Activated naive CD8-positive, alpha-beta T cell treated with anti-CD3 and anti-CD28 coated beads for 36 hours (primary cell): ENCODE measurements at regions not wholly inside any gene's neighbourhood (a gene's known extent, or its start where the extent isn't known, plus 50 kb on each side); places are given as distances from the start of the nearest gene placed in this dataset.
"Not testable (repeated sequence)": the region's sequence is repeated elsewhere in the genome, so short reads cannot be mapped to it uniquely, and the experiment has no call there.

Experiments
- DNase-seq: peaks from one replicate; pipeline ENCODE4 v3.0.0; 2021
- H3K27ac Mint-ChIP-seq: one replicate; pipeline ENCODE4 v1.8.0; 2022; ENCODE audit warnings: mild to moderate bottlenecking, moderate library complexity, mixed read lengths
- H3K27me3 Mint-ChIP-seq: one replicate; pipeline ENCODE4 v1.8.0; 2022; ENCODE audit warnings: mild to moderate bottlenecking, mixed read lengths
- H3K36me3 Mint-ChIP-seq: one replicate; pipeline ENCODE4 v1.8.0; 2021; ENCODE audit warnings: mild to moderate bottlenecking, mixed read lengths
- H3K4me1 Mint-ChIP-seq: one replicate; pipeline ENCODE4 v1.8.0; 2021; ENCODE audit warnings: mixed read lengths
- H3K4me3 Mint-ChIP-seq: one replicate; pipeline ENCODE4 v1.8.0; 2022; ENCODE audit warnings: mild to moderate bottlenecking, moderate library complexity, mixed read lengths
- H3K9me3 Mint-ChIP-seq: one replicate; pipeline ENCODE4 v1.8.0; 2022; ENCODE audit warnings: mixed read lengths

DNA sequence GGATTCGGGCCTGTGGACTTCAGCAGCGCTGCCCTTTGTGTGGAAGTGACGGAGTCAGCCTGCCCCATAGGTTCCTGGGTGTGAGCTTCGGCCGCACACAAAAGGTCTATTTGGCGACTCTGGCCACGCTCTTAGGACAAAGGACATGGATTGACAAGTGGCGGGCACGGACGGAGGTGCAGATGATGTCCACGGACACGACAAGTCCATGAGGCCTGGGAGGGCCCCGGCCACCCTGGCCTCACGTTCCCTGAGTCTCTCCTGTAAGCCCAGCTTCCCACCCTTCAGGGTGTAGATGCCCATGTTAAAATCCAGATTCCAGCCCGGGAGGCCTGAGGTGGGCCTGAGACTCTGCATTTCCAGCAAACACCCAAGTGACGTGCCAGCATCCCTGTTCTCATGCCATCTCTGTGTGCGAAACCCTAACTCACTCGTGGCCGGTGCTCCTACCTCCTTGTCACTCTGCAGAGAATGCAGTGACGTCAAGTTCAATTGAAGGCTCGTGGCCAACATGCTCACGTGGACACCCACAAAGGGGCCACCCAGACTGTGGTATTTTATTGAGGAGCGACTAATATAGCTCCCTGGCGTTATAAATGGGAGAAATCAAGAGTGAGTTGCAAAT lies 111.7 kb downstream of the RTP5 start:
- DNase-seq: no peak
- Mint-ChIP-seq H3K36me3 (peaks cover 15% of the 10 kb centered on the region), H3K27ac (no peak overlapping the region), H3K27me3 (no peaks in the 10 kb centered on the region), H3K4me1 (peaks cover 8% of the 10 kb centered on the region), H3K9me3 (peaks cover 2% of the 10 kb centered on the region), H3K4me3 (no peak overlapping the region)

DNA sequence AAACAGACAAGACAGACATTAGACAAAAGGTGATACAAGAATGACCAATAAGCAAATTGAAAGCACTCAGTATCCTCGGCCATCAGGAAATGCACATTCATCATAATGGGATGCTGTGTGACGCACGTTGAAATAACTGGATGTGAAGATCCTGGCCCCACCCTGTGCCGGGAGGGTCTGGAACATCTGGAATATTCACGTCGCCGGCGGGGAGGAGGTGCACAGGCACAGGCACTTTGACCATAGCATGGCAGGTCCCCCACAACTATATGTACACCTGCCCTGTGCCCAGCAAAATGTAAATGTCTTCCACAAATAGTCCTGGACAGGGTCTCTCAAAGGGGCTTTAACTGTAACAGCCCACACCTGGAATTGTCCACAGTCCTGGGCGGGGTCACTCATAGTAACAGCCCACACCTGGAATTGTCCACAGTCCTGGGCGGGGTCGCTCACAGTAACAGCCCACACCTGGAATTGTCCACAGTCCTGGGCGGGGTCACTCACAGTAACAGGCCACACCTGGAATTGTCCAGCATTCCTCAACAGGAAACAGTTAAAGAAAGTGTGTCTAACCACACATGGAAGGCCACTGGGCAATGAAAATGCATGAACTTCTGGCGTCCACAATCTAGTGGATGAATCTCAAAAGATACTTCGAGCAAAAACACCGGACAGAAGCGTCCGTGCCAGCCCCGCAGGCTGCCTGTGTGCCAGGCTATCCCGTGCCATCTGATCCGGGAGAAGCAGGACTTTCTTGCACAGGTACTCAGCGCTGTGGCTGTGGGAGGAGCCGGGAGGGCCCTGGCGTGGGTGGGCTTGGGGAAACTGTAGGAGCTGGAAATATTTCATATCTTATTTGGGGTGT lies 113.4 kb downstream of the RTP5 start:
- Mint-ChIP-seq H3K27me3 (no peaks in the 10 kb centered on the region), H3K27ac (no peak overlapping the region), H3K9me3 (peaks cover 3% of the 10 kb centered on the region), H3K36me3 (peaks cover 8% of the 10 kb centered on the region), H3K4me1 (peaks cover 8% of the 10 kb centered on the region), H3K4me3 (no peak overlapping the region)
- no peak for DNase-seq

DNA sequence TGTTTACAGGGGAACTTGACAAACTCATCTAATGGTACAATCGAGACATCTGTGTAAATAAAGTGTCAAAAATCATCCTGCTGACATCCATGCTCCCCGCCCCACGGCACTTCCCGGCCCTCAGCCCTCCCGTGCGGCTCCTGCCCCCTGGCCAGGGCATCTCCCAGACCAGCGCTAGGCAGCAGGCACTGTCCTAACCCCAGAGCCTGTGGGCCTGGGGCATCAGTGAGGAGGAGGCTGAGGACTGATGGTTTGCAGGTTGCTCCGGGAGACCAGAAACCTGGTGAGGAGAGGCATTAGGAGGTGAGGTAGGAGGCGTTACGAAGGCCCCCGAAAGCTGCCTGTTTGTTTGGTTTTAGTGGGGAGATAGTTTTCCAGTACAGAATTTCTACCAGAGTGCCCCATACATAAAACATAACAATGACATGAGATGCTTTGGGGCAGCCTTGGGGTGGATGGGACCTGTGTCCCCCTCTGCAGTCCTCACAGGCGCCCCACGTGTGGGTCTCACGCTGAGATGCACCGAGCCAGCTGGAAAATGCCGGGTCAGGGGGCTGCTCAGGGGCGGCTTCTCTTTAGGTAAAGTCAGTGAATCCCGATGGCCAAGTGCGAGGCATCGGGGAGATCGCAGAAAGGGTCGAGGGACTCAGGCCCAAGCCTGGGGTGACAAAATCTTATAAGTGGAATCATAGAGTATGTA lies 114.2 kb downstream of the RTP5 start:
- peaks cover 8% of the 10 kb centered on the region for H3K4me1 Mint-ChIP-seq
- no peaks in the 10 kb centered on the region for H3K27me3 Mint-ChIP-seq
- H3K4me3 Mint-ChIP-seq: no peak overlapping the region
- no peak overlapping the region for H3K27ac Mint-ChIP-seq
- H3K9me3 Mint-ChIP-seq: peaks cover 3% of the 10 kb centered on the region
- DNase-seq: no peak
- peaks cover 3% of the 10 kb centered on the region for H3K36me3 Mint-ChIP-seq

DNA sequence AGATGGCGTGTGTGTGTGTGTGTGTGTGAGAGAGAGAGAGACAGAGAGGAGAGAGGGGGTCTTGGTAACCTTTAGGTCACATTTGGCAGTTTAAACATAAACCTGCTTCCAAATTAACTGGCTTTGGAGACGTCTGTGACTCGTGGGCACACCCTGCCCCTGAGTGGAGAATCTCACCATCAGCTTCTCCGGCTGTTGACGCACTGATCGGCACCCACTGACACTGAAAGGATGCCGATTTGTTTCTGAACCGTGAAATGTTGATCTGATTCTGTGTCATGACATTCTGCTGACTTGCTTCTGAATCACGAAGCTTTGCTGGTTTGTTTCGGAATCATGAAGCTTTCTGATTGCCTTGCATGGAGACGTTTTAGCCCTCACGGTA lies 114.7 kb downstream of the RTP5 start:
- Mint-ChIP-seq H3K4me1 (peaks cover 8% of the 10 kb centered on the region), H3K4me3 (no peak overlapping the region), H3K9me3 (peaks cover 3% of the 10 kb centered on the region), H3K27ac (no peak overlapping the region), H3K27me3 (no peaks in the 10 kb centered on the region), H3K36me3 (no peaks in the 10 kb centered on the region)
- no peak for DNase-seq

DNA sequence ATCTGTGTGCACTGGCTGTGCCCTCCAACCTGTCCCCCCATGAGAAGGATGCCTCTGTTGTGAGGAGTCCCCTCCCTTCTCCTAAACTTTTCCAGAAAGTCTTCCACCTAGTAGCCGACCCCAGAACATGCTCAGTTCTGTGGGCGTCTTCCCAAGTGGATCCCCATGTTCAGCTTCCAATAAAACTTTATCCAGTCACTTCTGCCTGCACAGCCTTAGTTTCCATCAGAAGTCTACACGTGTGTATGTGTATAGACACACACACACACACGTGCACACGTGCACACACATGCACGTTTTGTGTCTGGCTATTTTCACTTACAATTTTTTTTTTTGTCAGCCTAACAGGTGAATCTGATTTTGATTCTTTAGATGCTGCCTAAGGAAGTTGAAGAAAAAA lies 115.1 kb downstream of the RTP5 start:
- peaks cover 3% of the 10 kb centered on the region for H3K9me3 Mint-ChIP-seq
- no peaks in the 10 kb centered on the region for H3K36me3 Mint-ChIP-seq
- no peak overlapping the region for H3K4me3 Mint-ChIP-seq
- H3K27ac Mint-ChIP-seq: no peak overlapping the region
- H3K27me3 Mint-ChIP-seq: no peaks in the 10 kb centered on the region
- DNase-seq: no peak
- H3K4me1 Mint-ChIP-seq: peaks cover 8% of the 10 kb centered on the region

DNA sequence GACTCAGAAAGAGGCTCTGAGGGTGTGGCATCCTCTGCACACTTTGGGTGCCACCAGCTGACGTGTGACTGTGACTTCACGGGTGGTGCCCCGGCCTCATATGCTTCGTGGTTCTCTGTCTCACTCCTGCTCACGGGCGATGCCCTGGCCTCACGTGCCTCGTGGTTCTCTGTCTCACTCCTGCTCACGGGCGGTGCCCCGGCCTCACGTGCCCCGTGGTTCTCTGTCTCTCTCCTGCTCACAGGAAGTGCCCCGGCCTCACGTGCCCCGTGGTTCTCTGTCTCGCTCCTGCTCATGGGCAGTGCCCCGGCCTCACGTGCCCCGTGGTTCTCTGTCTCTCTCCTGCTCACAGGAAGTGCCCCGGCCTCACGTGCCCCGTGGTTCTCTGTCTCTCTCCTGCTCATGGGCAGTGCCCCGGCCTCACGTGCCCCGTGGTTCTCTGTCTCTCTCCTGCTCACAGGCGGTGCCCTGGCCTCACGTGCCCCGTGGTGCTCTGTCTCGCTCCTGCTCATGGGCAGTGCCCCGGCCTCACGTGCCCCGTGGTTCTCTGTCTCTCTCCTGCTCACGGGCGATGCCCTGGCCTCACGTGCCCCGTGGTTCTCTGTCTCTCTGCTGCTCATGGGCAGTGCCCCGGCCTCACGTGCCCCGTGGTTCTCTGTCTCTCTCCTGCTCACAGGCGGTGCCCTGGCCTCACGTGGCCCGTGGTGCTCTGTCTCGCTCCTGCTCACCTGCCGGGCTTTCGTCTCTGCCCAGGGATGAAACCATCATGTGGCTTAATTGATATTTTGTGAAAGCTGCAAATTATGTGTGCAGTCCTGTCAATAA lies 115.8 kb downstream of the RTP5 start:
- not testable (repeated sequence) for H3K36me3 Mint-ChIP-seq, H3K4me1 Mint-ChIP-seq, H3K4me3 Mint-ChIP-seq, H3K27me3 Mint-ChIP-seq, DNase-seq, H3K9me3 Mint-ChIP-seq, H3K27ac Mint-ChIP-seq

DNA sequence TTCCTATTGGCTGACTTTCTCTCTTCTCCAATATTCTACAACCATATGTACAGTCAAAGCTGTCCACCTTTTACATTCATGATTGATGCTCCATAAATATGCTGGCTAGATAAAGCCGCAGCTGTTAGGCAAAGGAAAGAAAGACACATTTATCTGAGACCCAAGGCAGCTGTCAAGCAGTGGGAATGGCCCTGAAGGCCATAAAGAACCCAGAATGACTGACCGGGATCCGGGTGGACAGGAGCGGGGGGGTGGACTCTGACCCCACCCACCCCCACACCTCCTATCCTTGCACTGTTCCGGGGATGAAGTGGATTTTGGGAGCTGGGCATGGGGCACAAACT lies 116.4 kb downstream of the RTP5 start:
- no peak overlapping the region for H3K27ac Mint-ChIP-seq
- H3K9me3 Mint-ChIP-seq: peaks cover 3% of the 10 kb centered on the region
- H3K27me3 Mint-ChIP-seq: no peaks in the 10 kb centered on the region
- no peaks in the 10 kb centered on the region for H3K36me3 Mint-ChIP-seq
- no peak for DNase-seq
- peaks cover 8% of the 10 kb centered on the region for H3K4me1 Mint-ChIP-seq
- no peak overlapping the region for H3K4me3 Mint-ChIP-seq

DNA sequence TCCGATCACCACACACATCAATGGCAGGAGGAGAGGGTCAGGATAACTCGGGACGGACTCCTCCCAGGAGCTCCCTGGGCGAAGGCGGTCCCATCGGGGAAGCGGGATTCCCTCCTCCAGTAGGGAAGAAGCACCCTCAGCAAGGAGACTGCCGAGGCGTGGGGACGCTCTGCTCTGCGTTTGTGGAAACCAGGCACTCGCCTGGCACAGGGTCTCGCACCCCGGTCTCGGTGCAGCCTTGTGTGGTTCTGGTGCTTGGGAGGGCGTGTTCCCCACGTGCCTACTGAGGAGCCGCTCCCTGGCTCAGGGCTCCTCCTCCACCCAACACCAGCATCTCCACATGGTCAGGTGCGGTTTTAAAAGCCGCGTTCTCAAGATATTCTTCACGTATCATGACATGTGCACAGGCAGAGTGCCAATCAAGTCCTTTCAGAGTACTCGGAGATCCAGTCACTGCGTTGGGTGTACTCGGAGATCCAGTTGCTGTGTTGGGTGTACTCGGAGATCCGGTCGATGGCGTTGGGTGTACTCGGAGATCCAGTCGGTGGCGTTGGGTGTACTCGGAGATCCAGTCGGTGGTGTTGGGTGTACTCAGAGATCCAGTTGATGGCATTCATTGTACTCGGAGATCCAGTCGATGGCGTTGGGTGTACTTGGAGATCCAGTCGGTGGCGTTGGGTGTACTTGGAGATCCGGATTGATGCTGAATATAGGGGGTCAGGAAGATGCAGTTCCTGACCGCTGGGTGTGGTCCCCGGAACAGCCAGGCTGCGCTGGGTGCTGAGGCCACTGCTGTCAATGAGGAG lies 117.5 kb downstream of the RTP5 start:
- Mint-ChIP-seq H3K4me3 (no peak overlapping the region), H3K36me3 (no peaks in the 10 kb centered on the region), H3K9me3 (peaks cover 3% of the 10 kb centered on the region), H3K27me3 (no peaks in the 10 kb centered on the region), H3K4me1 (peaks cover 8% of the 10 kb centered on the region), H3K27ac (no peak overlapping the region)
- DNase-seq: no peak

DNA sequence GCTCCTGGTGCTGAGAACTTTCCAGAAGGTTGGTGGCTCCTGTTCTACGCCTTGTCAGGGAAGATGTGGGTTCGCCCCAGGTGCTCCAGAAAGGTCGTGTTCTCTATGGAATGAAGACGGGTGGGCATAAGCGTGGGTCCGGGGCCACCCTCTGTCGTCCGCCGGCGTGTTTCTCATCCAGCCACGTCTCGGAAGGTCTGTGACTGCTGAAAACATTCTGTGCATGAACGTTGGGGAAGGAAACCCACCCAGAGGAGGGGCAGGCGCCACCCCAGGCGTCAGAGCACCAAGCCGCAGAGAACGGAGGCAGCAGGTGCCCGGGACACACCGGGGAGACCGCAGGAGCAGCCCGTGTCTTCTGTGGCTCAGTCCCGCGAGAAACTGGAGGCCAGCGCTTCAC lies 118.2 kb downstream of the RTP5 start:
- Mint-ChIP-seq H3K4me3 (no peak overlapping the region), H3K4me1 (peaks cover 8% of the 10 kb centered on the region), H3K36me3 (no peaks in the 10 kb centered on the region), H3K27ac (no peak overlapping the region), H3K9me3 (peaks cover 3% of the 10 kb centered on the region), H3K27me3 (no peaks in the 10 kb centered on the region)
- no peak for DNase-seq

DNA sequence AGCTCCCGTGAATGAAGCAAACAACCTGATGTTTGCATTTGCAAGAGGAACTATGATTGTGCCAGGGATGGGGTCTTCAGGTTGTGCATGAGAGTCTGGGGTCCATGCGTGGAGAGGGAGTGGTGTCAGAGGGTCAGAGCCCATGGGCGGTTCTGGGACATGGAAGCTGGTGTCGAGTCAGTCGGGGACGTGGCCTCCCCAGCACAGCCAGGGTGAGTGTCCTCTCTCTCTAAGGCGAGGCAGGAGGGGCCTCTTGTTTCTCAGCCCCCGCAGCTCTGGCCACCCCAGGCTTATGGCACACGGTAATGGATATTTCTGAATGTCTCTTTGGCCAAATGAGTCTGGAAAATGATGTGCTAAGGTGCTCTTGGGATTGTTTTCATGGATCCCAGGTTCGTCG lies 118.6 kb downstream of the RTP5 start:
- Mint-ChIP-seq H3K4me3 (no peak overlapping the region), H3K4me1 (peaks cover 8% of the 10 kb centered on the region), H3K9me3 (peaks cover 3% of the 10 kb centered on the region), H3K27me3 (no peaks in the 10 kb centered on the region), H3K36me3 (no peaks in the 10 kb centered on the region), H3K27ac (no peak overlapping the region)
- DNase-seq: no peak

DNA sequence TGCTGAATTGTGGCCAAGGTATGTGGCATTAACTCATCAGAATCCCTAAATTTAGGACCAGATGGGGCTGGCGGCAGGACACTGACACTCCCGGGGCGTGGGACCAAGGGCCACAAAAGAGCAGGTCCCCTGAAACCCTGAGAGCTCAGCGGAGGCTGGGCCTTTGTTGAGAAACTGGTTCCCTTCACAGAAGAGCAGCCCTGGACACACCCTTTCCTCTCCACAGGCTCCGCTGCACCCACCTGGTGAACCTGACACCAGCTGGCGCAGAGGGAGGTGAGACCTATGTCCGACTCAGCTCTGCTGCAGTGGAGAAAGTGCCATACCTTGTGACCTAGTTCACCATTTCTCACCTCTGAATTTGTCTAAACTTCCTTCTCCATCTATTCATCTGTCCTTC lies 119.5 kb downstream of the RTP5 start:
- no peak for DNase-seq
- H3K36me3 Mint-ChIP-seq: no peaks in the 10 kb centered on the region
- no peaks in the 10 kb centered on the region for H3K27me3 Mint-ChIP-seq
- H3K4me1 Mint-ChIP-seq: peaks cover 8% of the 10 kb centered on the region
- no peak overlapping the region for H3K27ac Mint-ChIP-seq
- no peak overlapping the region for H3K4me3 Mint-ChIP-seq
- peaks cover 3% of the 10 kb centered on the region for H3K9me3 Mint-ChIP-seq

DNA sequence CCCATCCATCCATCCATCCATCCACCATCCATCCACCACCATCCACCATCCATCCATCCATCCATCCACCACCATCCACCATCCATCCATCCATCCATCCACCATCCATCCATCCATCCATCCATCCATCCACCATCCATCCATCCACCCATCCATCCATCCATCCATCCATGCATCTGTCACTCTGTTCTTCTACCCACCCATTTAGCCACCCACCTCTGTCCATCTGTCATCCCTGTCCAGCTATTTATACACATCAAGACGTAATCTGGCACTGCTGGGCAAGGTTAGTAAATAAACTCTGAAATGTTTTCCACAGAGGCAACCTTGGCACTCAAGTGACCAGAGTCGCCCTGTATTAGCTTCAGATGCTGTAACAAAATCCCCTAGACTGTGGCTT lies 120.9 kb downstream of the RTP5 start:
- Mint-ChIP-seq H3K27ac (no peak overlapping the region), H3K4me3 (no peak overlapping the region), H3K36me3 (no peaks in the 10 kb centered on the region), H3K4me1 (peaks cover 5% of the 10 kb centered on the region), H3K9me3 (peaks cover 3% of the 10 kb centered on the region), H3K27me3 (no peaks in the 10 kb centered on the region)
- no peak for DNase-seq

DNA sequence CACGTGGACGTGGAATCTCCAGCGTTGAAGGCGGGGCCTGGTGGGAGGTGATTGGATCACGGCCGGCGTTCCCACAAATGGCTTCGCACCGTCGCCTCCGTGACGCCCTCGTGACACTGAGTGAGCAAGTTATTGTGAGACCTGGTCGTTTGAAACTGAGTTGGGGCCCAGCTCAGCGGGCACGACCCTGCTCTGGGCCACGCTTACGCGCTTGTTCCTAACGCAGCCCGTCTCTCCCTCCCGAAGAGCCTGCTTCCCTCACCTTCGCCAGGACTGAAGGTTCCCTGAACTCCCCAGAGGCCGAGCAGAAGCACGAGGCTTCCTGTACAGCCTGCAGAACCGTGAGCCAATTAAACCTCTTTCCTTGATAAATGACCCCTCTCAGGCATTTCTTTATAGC lies 121.8 kb downstream of the RTP5 start:
- Mint-ChIP-seq H3K4me1 (no peaks in the 10 kb centered on the region), H3K27ac (no peak overlapping the region), H3K27me3 (no peaks in the 10 kb centered on the region), H3K36me3 (no peaks in the 10 kb centered on the region), H3K9me3 (peaks cover 3% of the 10 kb centered on the region), H3K4me3 (no peak overlapping the region)
- DNase-seq: no peak

DNA sequence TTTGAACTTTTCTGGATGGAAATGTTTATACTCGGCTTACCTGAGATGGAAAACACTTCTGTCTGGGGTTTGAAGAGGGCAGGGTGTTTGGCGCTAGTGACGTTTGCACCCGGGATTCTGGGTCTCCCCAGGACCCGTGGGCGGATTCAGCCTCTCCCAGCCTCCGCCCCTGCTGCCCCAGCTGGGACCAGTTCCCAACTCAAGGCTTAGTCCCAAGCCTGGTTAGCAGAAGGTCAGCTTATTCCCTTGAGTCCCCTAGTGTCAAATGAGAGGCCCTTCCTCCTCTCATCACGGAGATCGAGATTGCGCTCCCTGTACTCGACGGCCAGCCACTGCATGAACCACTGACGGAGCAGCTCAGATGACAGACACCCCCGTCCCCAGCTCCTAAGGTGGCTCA lies 123.2 kb downstream of the RTP5 start:
- no peak overlapping the region for H3K4me3 Mint-ChIP-seq
- H3K27me3 Mint-ChIP-seq: no peaks in the 10 kb centered on the region
- no peak overlapping the region for H3K27ac Mint-ChIP-seq
- no peaks in the 10 kb centered on the region for H3K4me1 Mint-ChIP-seq
- no peaks in the 10 kb centered on the region for H3K9me3 Mint-ChIP-seq
- no peak for DNase-seq
- H3K36me3 Mint-ChIP-seq: no peaks in the 10 kb centered on the region
